NOMO-1 (cell line): ENCODE measurements at regions not wholly inside any gene's neighbourhood (a gene's known extent, or its start where the extent isn't known, plus 50 kb on each side); places are given as distances from the start of the nearest gene placed in this dataset.
"Not testable (repeated sequence)": the region's sequence is repeated elsewhere in the genome, so short reads cannot be mapped to it uniquely, and the experiment has no call there.

Experiments used
- DNase-seq, 2 experiments: peaks; one replicate each; lab custom pipeline; 2025; ENCODE audit not compliant: unreplicated experiment in 2 of 2; lab: John Stamatoyannopoulos, UW

DNA sequence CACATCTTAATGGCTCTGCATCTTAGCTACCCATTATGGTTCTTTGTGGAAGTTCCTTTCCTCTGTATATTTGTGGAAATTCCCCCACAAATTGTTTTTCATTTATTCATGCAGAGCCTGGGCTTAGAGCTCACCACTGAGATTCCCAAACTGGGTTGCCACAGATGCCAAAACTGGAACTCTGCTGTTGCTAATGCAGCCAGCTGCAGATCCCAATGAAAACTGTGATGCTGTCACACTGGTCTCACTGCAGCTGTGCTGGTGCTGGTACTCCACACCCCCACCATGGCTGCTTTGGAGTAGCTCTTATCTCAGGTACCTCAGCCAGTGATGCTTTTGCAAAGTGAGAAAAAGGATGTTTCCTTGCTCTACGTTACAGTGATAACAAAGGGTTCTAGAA, 87.7 kb downstream of the DCK start:
- no peak for DNase-seq

- no peak for DNase-seq
These were observed 100.3 kb downstream of the DCK start for GRCh38 chr4:71093745-71094144.

DNA sequence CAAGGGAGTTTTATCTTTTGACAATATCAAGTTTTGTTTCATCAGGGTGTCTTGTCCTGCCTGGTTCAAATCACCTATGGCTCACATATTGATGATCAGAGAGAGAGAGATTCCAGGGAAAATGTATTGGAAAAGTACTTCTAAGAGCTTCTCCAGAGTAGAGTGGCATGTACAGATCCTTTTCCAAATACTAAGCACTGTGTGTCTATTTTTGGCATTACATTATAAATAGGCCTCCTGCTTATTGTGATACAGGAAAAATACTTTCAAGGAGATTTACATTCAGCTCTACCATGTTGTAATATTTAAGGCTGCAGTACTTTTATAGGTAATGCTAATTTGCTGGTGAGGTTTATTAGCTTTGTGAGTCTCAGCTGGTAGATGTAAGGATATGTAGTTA, 100.8 kb downstream of the DCK start:
- DNase-seq, result no peak

DNA sequence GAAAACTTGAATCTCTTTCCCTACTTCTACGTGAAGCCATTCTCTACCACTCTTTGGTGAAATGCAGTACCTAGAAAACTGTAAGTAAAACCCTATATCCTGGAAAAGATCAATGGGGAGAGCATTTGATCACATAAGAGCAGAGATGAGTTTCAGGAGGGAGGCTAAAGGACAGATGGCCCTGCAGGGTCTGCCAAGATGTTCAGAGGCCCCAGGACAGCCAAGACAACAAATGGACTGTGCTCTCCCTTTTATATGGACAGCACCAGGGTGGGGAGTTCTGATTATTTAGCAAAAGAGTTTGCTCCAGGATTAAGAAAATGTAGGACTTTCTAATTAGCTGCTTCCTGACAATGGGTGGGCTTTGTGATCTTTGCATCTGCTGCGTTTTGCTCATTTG, 101.7 kb downstream of the DCK start:
- no peak for DNase-seq

DNA sequence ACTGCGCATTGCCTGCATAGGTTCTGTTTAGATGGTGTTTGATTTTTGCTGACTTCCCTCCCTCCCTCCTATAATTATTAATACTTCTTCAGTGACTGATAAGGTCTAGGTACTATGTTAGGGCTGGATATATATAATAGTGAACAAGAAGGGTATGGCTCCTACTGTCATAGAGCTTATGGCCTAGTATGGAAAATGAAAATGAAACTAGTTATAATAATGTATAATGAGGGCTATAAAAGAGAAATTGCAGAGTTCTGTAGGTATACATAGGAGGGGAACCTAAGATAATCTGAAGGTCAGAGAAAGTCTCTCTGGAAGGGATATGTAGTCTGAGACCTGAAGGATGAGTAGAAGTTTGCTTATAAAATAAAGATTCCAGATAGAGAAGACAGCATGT, 102.1 kb downstream of the DCK start:
- DNase-seq, result no peak

DNA sequence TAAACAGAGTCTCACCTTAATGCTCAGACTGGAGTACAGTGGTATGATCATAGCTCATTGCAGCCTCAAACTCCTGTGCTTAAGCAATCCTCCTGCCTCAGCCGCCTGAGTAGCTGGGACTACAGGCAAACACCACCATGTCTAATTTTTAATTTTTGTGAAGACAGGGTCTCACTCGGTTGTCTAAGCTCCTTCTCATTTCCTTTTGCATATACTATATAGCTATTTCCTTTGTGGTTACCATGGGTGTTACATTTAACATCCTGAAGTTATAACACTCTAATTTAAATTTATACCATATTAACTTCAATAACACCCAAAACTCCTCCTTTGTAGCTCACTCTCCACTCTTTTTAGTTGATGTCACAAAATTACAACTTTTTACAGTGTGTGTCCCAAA, 114.3 kb downstream of the DCK start:
- no peak for DNase-seq

DNA sequence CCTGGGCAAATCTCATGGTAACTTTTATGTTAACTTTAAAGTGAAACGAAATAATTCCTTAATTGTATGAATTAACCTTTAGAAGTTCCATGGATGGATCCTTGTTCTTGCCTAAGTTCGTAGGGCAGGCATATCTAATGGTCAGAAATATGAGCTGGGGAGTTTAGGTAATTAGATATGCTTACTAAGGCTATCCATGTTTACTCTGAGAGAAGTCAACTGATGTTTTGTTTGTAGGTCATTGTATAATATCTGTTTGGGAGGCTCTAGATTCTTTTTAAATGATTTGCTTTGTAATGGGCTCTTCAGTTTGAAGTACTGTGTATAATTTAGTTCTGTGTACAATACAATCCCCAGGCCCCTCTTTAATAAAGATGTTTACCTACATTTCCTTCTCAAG, 117.0 kb downstream of the DCK start:
- DNase-seq, result no peak

DNA sequence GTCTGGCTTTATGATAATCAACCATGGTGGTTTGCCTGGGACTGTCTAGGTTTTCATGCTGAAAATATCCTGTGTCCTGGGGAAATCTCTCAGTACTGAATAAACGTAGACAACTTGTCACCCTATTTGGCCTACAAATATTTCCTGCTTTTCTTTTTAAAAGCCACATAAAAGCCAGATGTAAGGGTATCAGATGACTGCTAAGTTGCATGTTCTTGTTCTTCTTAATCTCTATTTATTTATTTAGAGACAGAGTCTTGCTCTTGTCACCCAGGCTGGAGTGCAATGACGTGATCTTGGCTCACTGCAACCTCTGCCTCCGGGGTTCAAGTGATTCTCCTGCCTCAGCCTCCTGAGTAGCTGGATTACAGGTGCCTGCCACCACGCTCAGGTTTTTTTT, 117.7 kb downstream of the DCK start:
- DNase-seq, result not testable (repeated sequence)

GRCh38 chr4:71113294-71113693, 119.8 kb downstream of the DCK start:
- DNase-seq, result no peak

- no peak for DNase-seq
These were observed 127.5 kb downstream of the DCK start for GRCh38 chr4:71120831-71121524.

- DNase-seq, result no peak
These were observed 130.5 kb downstream of the DCK start for GRCh38 chr4:71123951-71124350.

DNA sequence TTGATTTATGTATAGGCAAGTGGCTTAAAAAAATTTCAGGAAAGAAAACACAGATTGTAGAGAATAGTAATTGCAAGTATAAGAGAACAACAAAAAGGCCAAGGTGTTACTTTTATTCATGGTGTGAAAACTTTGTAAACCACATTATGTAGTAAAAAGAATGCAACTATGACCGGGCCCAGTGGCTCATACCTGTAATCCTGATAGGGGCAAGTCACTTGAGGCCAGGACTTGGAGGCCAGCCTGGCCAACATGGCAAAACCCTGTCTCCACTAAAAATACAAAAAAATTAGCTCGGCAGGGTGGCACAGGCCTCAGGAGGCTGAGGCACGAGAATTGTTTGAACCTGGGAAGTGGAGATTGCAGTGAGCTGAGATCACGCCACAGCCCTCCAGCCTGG, 131.7 kb downstream of the DCK start:
- DNase-seq, result no peak

GRCh38 chr4:71126719-71127118, 133.3 kb downstream of the DCK start:
- DNase-seq, result no peak

DNA sequence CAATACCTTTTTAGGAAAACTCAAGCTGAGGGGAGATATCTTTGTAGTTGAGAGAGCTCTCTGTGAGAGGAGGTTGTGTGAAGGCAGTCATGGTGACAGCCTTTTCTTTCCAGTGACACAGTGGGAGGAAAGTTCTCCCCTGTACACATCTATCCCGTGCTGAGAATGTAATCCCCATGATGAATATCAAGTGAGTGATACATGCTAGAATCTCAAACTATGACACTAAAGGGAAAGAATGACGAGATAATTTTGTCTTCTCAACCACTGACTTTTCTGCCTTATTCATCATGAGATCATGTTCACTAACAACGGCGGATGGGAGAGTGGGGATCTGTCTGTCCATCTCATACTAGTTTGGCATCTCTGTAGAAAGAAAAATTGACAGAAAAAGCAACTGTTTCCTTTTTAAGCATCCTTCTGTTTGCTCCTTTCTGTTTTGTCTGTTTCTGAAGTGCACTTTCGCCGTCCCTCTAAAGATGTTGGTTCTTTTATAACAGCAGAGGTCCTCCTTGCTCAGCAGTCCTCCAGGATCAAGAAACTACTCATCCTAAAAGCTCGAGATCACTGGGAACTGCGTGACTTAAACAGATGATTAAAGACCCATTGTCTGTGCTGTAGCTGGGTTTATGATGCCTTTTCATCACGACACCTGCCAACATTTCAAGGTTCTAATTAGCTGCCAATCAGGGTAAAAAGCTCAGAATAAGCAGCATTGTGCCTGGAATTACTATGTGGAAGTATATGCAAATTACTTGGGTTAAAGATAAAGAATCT, 137.6 kb downstream of the DCK start:
- no peak for DNase-seq

DNA sequence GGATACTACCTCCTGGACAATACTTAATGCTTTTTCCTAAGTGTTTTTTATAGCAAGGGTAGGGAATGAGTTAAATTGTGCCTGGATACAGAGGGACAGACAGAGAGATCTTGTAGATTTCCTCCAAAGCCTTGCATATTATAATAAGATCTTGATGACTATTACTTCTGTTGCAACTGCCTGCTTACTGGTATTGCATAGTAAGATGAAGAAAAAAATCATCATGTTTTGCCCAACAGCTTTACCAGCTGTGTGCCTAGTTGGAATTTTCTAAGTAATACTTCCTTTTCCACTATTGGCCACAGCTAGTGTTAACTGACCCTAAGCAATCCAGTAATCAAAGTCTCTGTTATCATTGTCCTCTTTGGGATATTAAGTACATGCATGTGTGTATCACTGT, 139.0 kb downstream of the DCK start:
- DNase-seq, result no peak

GRCh38 chr4:71133491-71133890, 140.0 kb downstream of the DCK start:
- no peak for DNase-seq

DNA sequence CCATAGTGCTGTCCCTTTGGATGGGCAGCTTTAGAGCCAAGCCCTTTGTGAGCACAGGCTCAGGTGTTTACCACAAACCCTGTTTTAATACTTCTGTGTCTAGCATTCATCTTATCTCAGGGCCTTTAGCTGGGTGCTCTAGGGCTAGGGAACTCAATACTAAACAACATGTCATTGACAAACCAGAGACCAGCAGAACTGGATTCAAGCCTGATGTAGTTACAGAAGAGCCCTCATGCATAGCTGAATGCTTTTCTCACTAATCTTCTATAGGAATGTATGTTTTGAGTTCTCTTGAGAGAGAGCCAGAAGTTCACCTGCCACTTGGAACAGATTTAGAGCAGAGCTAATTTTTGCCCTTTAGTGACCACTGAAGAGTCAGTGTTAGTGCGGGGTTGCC, 142.6 kb downstream of the DCK start:
- DNase-seq, result no peak

GRCh38 chr4:71138007-71138615, 144.7 kb downstream of the DCK start:
- no peak for DNase-seq

DNA sequence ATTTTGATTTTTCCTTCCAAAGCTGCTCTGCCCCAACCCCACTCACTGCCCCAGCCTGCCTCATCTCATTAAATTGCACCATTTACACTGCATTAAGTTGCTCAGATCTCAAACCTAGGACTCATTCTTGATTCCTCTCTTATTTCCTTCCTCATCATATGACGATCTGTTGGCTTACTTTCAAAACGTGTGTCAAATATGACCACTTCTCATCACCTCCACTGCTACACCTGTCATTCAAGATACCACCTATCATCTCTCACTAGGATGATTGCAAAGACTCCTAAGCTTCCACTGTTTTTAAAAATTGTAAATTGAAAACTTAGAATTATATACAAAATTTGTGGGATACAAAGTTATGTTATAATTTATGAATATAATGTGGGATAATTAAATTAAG, 147.1 kb downstream of the DCK start:
- no peak for DNase-seq

GRCh38 chr4:71141125-71141524, 147.7 kb downstream of the DCK start:
- peak in 1 of 2 experiments; percentile 2 for DNase-seq

DNA sequence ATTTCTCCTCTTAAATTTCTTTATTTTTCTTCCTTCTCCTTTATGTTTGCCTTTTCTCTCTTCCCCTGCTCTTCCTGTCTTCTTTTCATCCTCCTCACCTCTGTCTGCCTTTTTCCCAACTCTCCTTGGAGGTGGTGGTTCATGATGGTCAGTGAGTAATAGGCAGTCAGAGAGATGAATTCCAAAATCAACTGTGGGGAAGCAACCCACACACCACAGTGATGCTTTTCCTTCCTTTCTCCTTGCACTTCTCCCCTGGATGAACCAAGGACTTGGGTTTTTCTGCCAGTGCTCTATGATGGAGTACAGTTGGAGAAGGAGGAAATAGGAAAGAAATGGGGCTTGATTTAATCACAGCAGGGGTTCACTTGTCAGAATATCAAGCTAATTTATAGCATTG, 153.8 kb downstream of the DCK start:
- no peak for DNase-seq

DNA sequence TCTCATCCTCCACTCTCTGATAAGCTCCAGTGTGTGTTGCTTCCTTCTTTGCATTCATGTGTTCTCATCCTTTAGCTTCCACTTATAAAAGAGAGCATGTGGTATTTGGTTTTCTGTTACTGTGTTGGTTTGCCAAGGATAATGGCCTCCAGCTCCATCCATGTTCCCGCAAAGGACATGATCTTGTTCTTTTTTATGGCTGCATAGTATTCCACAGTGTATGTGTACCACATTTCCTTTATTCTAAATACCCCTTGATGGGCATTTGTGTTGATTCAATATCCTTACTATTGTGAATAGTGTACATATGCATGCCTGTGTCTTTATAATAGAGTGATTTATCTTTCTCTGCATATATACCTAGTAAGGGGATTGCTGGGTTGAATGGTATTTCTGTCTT, 155.1 kb downstream of the DCK start:
- DNase-seq, result no peak
